NB4 (cell line): ENCODE measurements at regions not wholly inside any gene's neighbourhood (a gene's known extent, or its start where the extent isn't known, plus 50 kb on each side); places are given as distances from the start of the nearest gene placed in this dataset.

Source experiments
- MYC ChIP-seq: IDR thresholded peaks from 2 replicates; pipeline ENCODE4 v1.6.1; 2011; ENCODE audit warnings: low read depth, low read length
- POLR2A ChIP-seq: IDR thresholded peaks from 2 replicates; pipeline ENCODE4 v1.6.1; 2011; ENCODE audit warnings: mild to moderate bottlenecking; ENCODE audit not compliant: insufficient read length; ENCODE audit errors: extremely low read depth
- TF ChIP-seq, protein P1 (sequence below): IDR thresholded peaks from one replicate; pipeline ENCODE4 v1.5.1; 2012; ENCODE audit warnings: low read depth, low read length
- TF ChIP-seq, protein P2 (sequence below): IDR thresholded peaks from 2 replicates; pipeline ENCODE4 v1.6.1; 2011; ENCODE audit warnings: low read depth, low read length

DNA sequence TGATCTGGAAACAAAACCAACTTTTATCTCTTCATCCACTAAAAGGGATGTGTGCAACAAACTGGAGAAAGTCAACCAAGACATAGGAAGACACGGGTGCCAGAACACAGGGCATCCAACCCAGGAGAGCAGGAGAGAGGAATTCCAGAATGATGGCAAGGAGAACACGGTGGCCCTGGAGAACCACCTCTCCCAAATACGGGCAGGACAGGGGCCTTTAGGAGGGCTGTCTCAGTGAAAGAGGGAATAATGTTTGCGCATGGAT, 93.4 kb upstream of the EGLN3 start:
- TF ChIP-seq, protein P1, sequence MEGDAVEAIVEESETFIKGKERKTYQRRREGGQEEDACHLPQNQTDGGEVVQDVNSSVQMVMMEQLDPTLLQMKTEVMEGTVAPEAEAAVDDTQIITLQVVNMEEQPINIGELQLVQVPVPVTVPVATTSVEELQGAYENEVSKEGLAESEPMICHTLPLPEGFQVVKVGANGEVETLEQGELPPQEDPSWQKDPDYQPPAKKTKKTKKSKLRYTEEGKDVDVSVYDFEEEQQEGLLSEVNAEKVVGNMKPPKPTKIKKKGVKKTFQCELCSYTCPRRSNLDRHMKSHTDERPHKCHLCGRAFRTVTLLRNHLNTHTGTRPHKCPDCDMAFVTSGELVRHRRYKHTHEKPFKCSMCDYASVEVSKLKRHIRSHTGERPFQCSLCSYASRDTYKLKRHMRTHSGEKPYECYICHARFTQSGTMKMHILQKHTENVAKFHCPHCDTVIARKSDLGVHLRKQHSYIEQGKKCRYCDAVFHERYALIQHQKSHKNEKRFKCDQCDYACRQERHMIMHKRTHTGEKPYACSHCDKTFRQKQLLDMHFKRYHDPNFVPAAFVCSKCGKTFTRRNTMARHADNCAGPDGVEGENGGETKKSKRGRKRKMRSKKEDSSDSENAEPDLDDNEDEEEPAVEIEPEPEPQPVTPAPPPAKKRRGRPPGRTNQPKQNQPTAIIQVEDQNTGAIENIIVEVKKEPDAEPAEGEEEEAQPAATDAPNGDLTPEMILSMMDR, result no peak
- no peak for TF ChIP-seq POLR2A
- TF ChIP-seq, protein P2, sequence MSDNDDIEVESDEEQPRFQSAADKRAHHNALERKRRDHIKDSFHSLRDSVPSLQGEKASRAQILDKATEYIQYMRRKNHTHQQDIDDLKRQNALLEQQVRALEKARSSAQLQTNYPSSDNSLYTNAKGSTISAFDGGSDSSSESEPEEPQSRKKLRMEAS, result no peak
- no peak for TF ChIP-seq MYC
